ENCODE measurements at regions not wholly inside any gene's neighbourhood (a gene's known extent, or its start where the extent isn't known, plus 50 kb on each side); places are given as distances from the start of the nearest gene placed in this dataset.
"Not testable (repeated sequence)": the region's sequence is repeated elsewhere in the genome, so short reads cannot be mapped to it uniquely, and the experiment has no call there.

DNA sequence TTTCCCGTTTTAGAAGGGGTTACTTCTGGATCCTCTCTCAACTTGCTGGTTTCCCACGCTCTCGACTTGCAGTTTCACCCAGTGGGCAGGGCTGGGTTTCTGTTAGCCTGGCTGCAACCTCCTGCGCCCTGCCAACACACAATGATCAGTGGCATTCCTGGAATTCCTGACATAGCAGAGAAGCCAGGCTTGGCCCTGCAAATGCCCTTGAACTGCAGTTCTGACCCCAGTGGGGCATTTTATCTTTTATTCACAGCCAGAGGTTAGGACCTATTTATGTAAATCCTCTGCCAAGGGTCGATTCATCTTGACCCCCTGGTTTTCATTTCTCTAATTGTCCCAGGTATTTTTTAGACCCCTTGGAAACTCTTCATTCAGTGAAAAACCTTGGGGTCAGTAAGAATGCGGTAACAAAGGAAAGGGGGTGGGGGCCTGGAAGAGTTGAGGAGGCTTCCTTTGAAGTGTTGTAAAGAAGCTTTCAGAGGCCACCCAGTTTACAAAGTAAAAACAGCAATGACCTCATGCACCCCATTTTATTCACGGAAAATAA lies 217.6 kb downstream of the ZNF674 start:
- no peak overlapping the region for H3K27ac ChIP-seq
- no peaks in the 10 kb centered on the region for H3K27me3 ChIP-seq
- ATAC-seq: no peak
- no peak overlapping the region for H3K4me3 ChIP-seq
- peaks cover 0 to 9% (median 4%) of the 10 kb centered on the region in 3 donors for H3K4me1 ChIP-seq
- no peak for TF ChIP-seq POLR2AphosphoS5 (IDR thresholded peaks at IDR 0.05)
- no peak for TF ChIP-seq POLR2A (IDR thresholded peaks at IDR 0.05)
- TF ChIP-seq, protein P1, sequence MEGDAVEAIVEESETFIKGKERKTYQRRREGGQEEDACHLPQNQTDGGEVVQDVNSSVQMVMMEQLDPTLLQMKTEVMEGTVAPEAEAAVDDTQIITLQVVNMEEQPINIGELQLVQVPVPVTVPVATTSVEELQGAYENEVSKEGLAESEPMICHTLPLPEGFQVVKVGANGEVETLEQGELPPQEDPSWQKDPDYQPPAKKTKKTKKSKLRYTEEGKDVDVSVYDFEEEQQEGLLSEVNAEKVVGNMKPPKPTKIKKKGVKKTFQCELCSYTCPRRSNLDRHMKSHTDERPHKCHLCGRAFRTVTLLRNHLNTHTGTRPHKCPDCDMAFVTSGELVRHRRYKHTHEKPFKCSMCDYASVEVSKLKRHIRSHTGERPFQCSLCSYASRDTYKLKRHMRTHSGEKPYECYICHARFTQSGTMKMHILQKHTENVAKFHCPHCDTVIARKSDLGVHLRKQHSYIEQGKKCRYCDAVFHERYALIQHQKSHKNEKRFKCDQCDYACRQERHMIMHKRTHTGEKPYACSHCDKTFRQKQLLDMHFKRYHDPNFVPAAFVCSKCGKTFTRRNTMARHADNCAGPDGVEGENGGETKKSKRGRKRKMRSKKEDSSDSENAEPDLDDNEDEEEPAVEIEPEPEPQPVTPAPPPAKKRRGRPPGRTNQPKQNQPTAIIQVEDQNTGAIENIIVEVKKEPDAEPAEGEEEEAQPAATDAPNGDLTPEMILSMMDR (IDR thresholded peaks at IDR 0.05): no peak
- no peak for TF ChIP-seq EP300 (IDR thresholded peaks at IDR 0.05)
- no peaks in the 10 kb centered on the region for H3K36me3 ChIP-seq
- WGBS, 2 donors (ENCODE audit: low coverage in 1 of 2): 41 to 58% methylated on average over 2 to 4 of the region's 7 CpGs
- no peaks in the 10 kb centered on the region for H3K9me3 ChIP-seq

DNA sequence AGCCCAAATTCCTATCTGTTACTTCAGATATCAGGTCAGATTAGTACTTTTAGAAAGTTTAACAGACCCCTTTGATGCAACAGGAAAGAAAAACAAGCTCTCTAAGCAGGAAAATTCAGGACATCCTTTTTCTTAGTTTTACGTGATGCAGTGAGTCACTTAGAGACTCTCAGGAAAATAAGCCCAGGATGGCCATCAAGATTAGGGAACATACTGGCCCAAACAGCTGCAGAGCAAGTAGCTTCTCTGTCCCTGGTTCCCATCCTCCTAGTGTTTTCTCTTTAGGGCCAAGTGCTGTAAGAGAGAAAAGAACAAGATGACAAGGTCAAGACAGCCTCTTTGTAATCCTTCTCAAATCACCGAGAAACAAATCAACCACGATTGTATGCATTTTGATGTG lies 219.1 kb downstream of the ZNF674 start:
- 17 to 86% methylated on average over 2 to 3 of the region's 3 CpGs for WGBS, 2 donors (ENCODE audit: low coverage in 1 of 2)
- no peak for ATAC-seq
- no peaks in the 10 kb centered on the region for H3K36me3 ChIP-seq

DNA sequence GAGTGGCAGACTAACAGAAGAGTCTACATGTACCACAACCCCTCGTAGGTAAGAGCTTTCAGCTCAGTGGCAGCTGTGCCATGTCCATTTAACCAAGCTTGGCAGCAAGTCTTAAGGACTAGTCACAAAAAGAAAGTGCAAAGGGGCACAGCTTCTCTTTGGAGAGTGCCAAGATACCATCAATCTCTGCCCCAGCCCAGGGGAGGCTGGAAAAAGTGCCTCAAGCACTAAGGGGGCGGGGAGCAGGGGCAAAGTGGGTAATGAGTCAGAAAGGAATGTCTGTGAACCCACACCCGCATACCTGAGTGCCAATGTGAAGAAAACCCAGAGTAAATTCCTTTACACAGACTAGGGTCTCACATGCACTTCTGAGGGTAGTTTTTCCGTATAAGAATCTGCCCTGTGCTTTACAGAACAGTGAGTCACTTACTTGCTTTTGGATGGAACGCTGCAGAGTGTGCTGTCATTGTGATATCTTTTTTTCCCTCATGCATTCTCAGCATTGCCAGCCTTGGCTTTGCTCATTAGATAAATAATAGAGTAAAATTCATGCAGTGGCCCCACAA lies 219.8 kb downstream of the ZNF674 start:
- Histone ChIP-seq H3K27ac (no peak overlapping the region), H3K4me1 (peaks cover 0 to 9% (median 4%) of the 10 kb centered on the region in 3 donors), H3K9me3 (no peaks in the 10 kb centered on the region), H3K36me3 (no peaks in the 10 kb centered on the region), H3K27me3 (no peaks in the 10 kb centered on the region), H3K4me3 (no peak overlapping the region)
- ATAC-seq: no peak
- TF ChIP-seq, protein P1 (IDR thresholded peaks at IDR 0.05): no peak
- TF ChIP-seq EP300 (IDR thresholded peaks at IDR 0.05) (no peak), POLR2A (IDR thresholded peaks at IDR 0.05) (no peak), POLR2AphosphoS5 (IDR thresholded peaks at IDR 0.05) (no peak)
- 33 to 38% methylated on average over 1 to 5 of the region's 5 CpGs for WGBS, 2 donors (ENCODE audit: low coverage in 1 of 2)

More for the DNA sequence above, 219.1 kb downstream of the ZNF674 start:
- no peak overlapping the region for H3K27ac ChIP-seq
- H3K9me3 ChIP-seq: no peaks in the 10 kb centered on the region
- H3K27me3 ChIP-seq: no peaks in the 10 kb centered on the region
- TF ChIP-seq POLR2A (IDR thresholded peaks at IDR 0.05) (no peak), EP300 (IDR thresholded peaks at IDR 0.05) (no peak), POLR2AphosphoS5 (IDR thresholded peaks at IDR 0.05) (no peak)
- TF ChIP-seq, protein P1 (IDR thresholded peaks at IDR 0.05): no peak
- H3K4me1 ChIP-seq: peaks cover 0 to 9% (median 4%) of the 10 kb centered on the region in 3 donors
- H3K4me3 ChIP-seq: no peak overlapping the region

DNA sequence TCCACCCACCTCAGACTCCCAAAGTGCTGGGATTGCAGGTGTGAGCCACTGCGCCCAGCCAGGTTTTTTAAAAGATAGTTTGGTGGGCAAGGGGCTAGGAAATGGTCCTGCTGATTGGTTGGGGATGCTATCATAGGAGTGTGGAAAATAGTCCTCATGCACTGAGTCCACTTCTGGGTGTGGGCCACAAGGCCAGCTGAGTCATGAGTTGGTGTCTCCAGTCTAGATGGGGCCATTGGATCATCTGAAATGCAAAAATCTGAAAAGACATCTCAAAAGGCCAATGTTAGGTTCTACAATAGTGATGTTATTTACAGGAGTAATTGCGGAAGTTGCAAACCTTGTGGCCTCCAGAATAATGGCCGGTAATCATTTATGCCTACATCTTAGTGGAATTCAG lies 221.1 kb downstream of the ZNF674 start:
- no peak for ATAC-seq
- Histone ChIP-seq H3K9me3 (no peaks in the 10 kb centered on the region), H3K27me3 (no peaks in the 10 kb centered on the region), H3K27ac (no peak overlapping the region), H3K4me3 (no peak overlapping the region), H3K36me3 (no peaks in the 10 kb centered on the region), H3K4me1 (peaks cover 0 to 9% (median 4%) of the 10 kb centered on the region in 3 donors)
- WGBS, 2 donors (ENCODE audit: low coverage in 1 of 2): 93 to 100% methylated on average over 1 to 3 of the region's 3 CpGs
- TF ChIP-seq POLR2A (IDR thresholded peaks at IDR 0.05): no peak
- TF ChIP-seq, protein P1 (IDR thresholded peaks at IDR 0.05): no peak
- TF ChIP-seq EP300 (IDR thresholded peaks at IDR 0.05): no peak
- no peak for TF ChIP-seq POLR2AphosphoS5 (IDR thresholded peaks at IDR 0.05)

DNA sequence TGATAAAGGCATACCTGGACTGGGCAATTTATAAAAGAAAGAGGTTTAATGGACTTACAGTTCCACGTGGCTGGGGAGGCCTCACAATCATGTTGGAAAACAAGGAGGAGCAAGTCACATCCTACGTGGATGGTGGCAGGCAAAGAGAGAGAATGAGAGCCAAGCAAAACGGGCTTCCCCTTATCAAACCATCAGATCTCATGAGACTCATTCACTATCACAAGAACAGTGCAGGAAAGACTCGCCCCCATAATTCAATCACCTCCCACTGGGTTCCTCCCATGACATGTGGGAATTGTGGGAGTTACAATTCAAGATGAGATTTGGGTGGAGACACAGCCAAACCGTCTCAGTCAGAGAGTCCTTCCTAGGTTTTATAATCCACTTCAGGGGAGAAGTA lies 222.3 kb downstream of the ZNF674 start:
- not testable (repeated sequence) for ATAC-seq, H3K27ac ChIP-seq, H3K9me3 ChIP-seq, H3K4me3 ChIP-seq, H3K36me3 ChIP-seq, H3K4me1 ChIP-seq, H3K27me3 ChIP-seq
- 43 to 60% methylated on average over 1 to 3 of the region's 5 CpGs for WGBS, 2 donors (ENCODE audit: low coverage in 1 of 2)
